H1 (cell line): ENCODE measurements at regions not wholly inside any gene's neighbourhood (a gene's known extent, or its start where the extent isn't known, plus 50 kb on each side); places are given as distances from the start of the nearest gene placed in this dataset.

Source experiments
- CHD7 ChIP-seq: fragments of 300-600 bp; sonication (generic); IDR thresholded peaks from 2 replicates; pipeline ENCODE4 v1.7.1; 2012; ENCODE audit warnings: low read length, moderate library complexity, mild to moderate bottlenecking, inconsistent platforms; ENCODE audit not compliant: insufficient replicate concordance
- RXRA ChIP-seq: IDR thresholded peaks from 2 replicates; pipeline ENCODE4 v1.6.1; 2011; ENCODE audit warnings: low read depth, mild to moderate bottlenecking, low read length, moderate library complexity; ENCODE audit not compliant: insufficient read depth

- TF ChIP-seq CHD7, result no peak
- no peak for TF ChIP-seq RXRA
Measured at GRCh38 chr2:234285541-234285940, 211.3 kb downstream of the ARL4C start (continued).
